ENCODE measurements at regions not wholly inside any gene's neighbourhood (a gene's known extent, or its start where the extent isn't known, plus 50 kb on each side); places are given as distances from the start of the nearest gene placed in this dataset.

DNA sequence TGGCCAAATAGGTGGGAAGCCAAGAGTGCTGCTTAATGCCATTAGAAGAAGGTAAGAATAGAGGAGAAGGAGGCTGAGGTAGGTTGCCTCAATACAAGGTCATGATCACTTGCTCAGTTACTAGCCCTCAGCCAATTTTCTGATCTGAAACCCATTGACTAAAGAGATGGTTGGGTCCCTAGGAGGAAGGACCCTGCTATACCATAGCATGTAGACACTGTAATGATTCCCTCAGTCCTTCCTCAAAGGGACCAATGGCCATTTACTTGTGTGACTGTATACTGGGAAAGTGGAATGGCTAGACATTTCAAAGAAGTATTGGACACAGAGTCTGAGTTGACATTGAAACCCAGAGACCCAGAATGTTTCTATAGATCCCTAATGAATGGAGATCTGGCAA is 108.5 kb upstream of the MAP1B start:
- TF ChIP-seq, protein P1, sequence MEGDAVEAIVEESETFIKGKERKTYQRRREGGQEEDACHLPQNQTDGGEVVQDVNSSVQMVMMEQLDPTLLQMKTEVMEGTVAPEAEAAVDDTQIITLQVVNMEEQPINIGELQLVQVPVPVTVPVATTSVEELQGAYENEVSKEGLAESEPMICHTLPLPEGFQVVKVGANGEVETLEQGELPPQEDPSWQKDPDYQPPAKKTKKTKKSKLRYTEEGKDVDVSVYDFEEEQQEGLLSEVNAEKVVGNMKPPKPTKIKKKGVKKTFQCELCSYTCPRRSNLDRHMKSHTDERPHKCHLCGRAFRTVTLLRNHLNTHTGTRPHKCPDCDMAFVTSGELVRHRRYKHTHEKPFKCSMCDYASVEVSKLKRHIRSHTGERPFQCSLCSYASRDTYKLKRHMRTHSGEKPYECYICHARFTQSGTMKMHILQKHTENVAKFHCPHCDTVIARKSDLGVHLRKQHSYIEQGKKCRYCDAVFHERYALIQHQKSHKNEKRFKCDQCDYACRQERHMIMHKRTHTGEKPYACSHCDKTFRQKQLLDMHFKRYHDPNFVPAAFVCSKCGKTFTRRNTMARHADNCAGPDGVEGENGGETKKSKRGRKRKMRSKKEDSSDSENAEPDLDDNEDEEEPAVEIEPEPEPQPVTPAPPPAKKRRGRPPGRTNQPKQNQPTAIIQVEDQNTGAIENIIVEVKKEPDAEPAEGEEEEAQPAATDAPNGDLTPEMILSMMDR (IDR thresholded peaks at IDR 0.05): no peak
- TF ChIP-seq POLR2A (IDR thresholded peaks at IDR 0.05): no peak
